Lung (tissue), 9 donors: ENCODE measurements at regions not wholly inside any gene's neighbourhood (a gene's known extent, or its start where the extent isn't known, plus 50 kb on each side); places are given as distances from the start of the nearest gene placed in this dataset.
"Not testable (repeated sequence)": the region's sequence is repeated elsewhere in the genome, so short reads cannot be mapped to it uniquely, and the experiment has no call there.

Experiments used
- ATAC-seq: fragments of 200-7000 bp; cut with Tn5 transposase; one replicate; pipeline ENCODE4 v1.9.1; 2020; ENCODE audit warnings: moderate number of reproducible peaks; ENCODE audit not compliant: insufficient read depth, low FRiP score
- DNase-seq, 3 donors: peaks; one replicate each; pipeline ENCODE4 v3.0.0-alpha.2; 2013 to 2017
- H3K27ac ChIP-seq, 2 donors: one replicate each; pipeline ENCODE4 v1.5.1; 2013; ENCODE audit warnings: mild to moderate bottlenecking in 2 of 2, moderate library complexity in 2 of 2, control low read depth in 1 of 2, inconsistent platforms in 1 of 2, low read depth in 1 of 2, low read length in 1 of 2
- H3K27me3 ChIP-seq, 3 donors: one replicate each; pipeline ENCODE4 v1.5.1; 2013; ENCODE audit warnings: low read length in 2 of 3; ENCODE audit not compliant: control insufficient read depth in 3 of 3, insufficient read depth in 3 of 3
- H3K36me3 ChIP-seq, 4 donors: one replicate each; pipeline ENCODE4 v1.5.1; 2013; ENCODE audit warnings: low read length in 4 of 4, mild to moderate bottlenecking in 1 of 4, moderate library complexity in 1 of 4; ENCODE audit not compliant: control insufficient read depth in 4 of 4, insufficient read depth in 4 of 4
- H3K4me1 ChIP-seq, 5 donors: one replicate each; pipeline ENCODE4 v1.5.1; 2013; ENCODE audit warnings: low read length in 5 of 5, mild to moderate bottlenecking in 2 of 5, moderate library complexity in 1 of 5; ENCODE audit not compliant: control insufficient read depth in 5 of 5, insufficient read depth in 5 of 5
- H3K4me3 ChIP-seq: one replicate; pipeline ENCODE4 v1.5.1; 2013; ENCODE audit warnings: mild to moderate bottlenecking, control low read depth, moderate library complexity
- H3K9ac ChIP-seq, 2 donors: one replicate each; pipeline ENCODE4 v1.5.1; 2013; ENCODE audit warnings: low read length in 2 of 2, control low read depth in 1 of 2; ENCODE audit not compliant: insufficient read depth in 1 of 2
- H3K9me3 ChIP-seq, 4 donors: one replicate each; pipeline ENCODE4 v1.5.1; 2013; ENCODE audit warnings: low read length in 3 of 4, mild to moderate bottlenecking in 1 of 4, moderate library complexity in 1 of 4; ENCODE audit not compliant: control insufficient read depth in 4 of 4, insufficient read depth in 3 of 4
- WGBS, 2 donors: extraction: QIAGEN DNeasy Blood & Tissue Kit; methylation state at CpG; one replicate each; pipeline ENCODE4 v1.1.7; 2013; 5-methylcytosine and 5-hydroxymethylcytosine counted together
- donor health status: Bipolar disorder and iron deficiency.
- donor health status: healthy.
- donor health status: DM: yes; HTN: yes; CAD: no.

DNA sequence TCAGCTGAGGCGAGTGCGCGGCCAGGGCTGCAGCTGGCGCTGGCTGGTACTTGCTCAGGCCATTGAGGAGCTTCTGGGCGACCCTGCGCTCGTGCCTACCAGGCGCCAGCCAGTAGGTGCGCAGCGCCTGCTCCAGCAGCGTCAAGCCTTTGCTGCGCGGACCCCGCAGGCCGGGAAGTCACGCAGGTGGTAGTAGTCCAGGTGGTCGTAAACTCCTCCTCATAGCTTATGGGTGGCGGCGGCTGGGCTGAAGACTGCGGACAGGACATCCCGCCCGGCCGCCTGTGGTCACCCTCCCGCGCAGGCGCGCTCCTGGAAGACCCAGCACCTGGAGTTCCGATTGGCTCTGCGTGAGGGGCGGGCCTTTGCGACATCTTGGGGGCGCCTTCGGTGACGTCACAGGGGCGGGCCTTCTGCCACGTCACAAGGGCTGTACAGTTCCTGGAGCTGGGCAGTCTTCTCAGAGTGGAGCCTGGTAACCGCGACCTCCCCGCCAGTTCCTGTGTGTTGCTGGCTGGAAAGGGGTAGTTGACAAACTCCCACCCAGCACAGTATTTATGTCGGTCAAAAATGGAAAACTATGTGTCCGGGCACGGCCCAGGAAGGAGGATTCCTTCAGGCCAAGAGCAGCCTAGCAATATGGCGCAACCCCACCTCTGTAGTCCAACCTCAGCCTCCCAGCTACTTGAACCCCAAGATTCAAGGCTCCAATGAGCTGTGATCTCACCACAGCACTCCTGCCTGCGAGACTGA lies 102.2 kb upstream of the VKORC1L1 start:
- ATAC-seq: peak; percentile 98
- peak overlapping the region; percentile 71 to 97 for H3K27ac ChIP-seq

DNA sequence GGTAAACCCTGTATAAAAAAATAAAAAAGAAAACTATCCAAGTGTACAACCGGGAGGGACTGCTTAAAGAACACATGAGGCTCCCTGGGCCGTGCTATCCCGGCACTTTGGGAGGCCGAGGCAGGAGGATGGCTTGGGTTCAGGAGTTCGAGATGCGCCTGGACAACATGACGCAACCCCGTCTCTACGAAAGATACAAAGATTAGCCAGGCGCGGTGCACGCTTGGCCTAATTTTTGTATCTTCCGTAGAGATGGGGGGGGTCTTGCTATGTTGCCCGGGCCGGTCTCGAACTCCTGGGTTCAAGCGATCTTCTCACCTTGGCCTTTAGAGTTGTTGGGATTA lies 101.7 kb upstream of the VKORC1L1 start:
- Histone ChIP-seq H3K27ac (peak overlapping the region; percentile 71 to 97), H3K9ac (peak overlapping the region in 1 of 2 donors; percentile 81)
- 93 to 96% methylated on average over 17 of the region's 17 CpGs for WGBS, 2 donors
- H3K27me3 ChIP-seq, H3K4me1 ChIP-seq, ATAC-seq, H3K4me3 ChIP-seq, H3K9me3 ChIP-seq, DNase-seq, H3K36me3 ChIP-seq: not testable (repeated sequence)

More for the DNA sequence above, 102.2 kb upstream of the VKORC1L1 start:
- H3K36me3 ChIP-seq, H3K4me1 ChIP-seq, H3K9me3 ChIP-seq, H3K27me3 ChIP-seq: not testable (repeated sequence)
- H3K9ac ChIP-seq: peak overlapping the region; percentile 81 to 85
- peak overlapping the region; percentile 89 for H3K4me3 ChIP-seq
- 3% methylated on average over 44 of the region's 44 CpGs for WGBS, 2 donors
- DNase-seq: peak; percentile 95 to 98 (median 96)

DNA sequence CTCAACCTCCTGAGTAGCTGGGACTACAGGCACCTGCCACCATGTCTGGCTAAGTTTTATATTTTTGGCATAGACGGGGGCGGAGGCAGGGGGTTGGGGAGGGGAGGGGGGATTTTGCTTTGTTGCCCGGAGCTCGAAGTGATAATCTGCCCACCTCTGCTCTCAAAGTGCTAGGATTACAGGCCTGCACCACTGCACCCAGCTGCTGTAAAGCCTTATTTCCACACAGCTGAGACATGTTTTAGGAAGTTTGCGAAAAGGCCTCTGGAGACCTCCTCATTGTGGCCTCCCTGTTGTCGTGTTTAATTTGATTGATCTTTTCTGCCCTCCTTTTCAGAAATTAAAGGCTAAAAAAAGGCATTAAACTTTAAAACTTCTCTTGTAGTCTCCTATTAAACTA lies 96.2 kb upstream of the VKORC1L1 start:
- 83 to 88% methylated on average over 6 of the region's 6 CpGs for WGBS, 2 donors
- not testable (repeated sequence) for DNase-seq

DNA sequence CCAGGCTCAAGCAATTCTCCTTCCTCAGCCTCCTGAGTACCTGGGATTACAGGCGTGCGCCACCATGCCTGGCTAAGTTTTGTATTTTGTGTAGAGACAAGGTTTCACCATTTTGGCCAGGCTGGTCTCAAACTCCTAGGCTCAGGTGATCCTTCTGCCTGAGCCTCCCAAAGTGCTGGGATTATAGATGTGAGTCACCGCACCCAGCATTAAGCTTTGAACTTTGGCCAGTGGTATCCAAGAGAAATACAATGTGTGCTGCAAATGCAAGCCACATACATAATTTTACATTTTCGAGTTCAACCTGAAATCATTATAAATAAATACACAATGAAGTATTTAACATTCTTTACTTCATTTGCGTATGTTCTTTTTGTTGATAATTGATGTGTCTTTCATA lies 82.9 kb upstream of the VKORC1L1 start:
- H3K9ac ChIP-seq, ATAC-seq, H3K4me1 ChIP-seq, H3K4me3 ChIP-seq, H3K9me3 ChIP-seq, H3K36me3 ChIP-seq, H3K27ac ChIP-seq, H3K27me3 ChIP-seq, DNase-seq: not testable (repeated sequence)
- WGBS, 2 donors: 93 to 97% methylated on average over 5 of the region's 5 CpGs

More for the DNA sequence above, 96.2 kb upstream of the VKORC1L1 start:
- not testable (repeated sequence) for H3K4me1 ChIP-seq, H3K36me3 ChIP-seq, H3K27me3 ChIP-seq, ATAC-seq, H3K4me3 ChIP-seq, H3K27ac ChIP-seq, H3K9me3 ChIP-seq, H3K9ac ChIP-seq

DNA sequence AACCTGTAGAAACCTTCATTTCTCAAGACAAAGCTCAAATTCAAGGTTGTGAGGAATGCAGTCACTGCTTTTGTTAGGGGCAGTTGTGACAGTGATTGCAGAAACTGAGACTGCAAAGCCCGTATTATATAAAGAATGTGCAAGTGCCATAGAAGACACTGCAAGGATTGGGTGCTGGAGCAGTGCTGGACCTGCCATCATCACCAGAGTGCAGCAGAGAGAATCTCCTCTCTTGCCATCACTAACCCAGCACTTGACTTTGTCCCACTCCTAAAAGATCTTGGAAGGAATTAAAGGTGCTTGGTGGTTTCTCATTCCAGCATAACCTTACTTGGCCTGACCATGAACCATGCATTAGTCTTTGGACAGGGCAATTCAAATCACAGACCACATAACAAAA lies 81.1 kb upstream of the VKORC1L1 start:
- H3K4me1 ChIP-seq, ATAC-seq, H3K9me3 ChIP-seq, H3K27me3 ChIP-seq, H3K9ac ChIP-seq, DNase-seq, H3K27ac ChIP-seq, H3K4me3 ChIP-seq, H3K36me3 ChIP-seq: not testable (repeated sequence)
- WGBS, 2 donors: 68 to 70% methylated on average over 1 of the region's 1 CpG

DNA sequence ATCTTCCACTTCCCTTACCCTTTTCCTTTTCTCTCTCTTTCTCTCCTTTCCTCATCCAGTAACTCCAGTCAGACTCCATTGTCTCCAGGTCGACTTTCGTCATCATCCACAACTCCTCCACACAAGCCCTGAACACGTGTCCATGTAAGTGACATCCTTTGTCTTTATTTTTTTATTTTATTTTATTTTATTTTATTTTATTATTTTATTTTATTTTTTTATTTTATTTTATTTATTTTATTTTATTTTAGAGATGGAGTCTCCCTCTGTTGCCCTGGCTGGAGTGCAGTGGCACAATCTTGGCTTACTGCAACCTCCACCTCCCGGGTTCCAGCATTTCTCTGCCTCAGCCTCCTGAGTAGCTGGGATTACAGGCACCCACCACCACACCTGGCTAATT lies 80.1 kb upstream of the VKORC1L1 start:
- H3K36me3 ChIP-seq, ATAC-seq, H3K4me3 ChIP-seq, H3K27ac ChIP-seq, H3K9me3 ChIP-seq, H3K9ac ChIP-seq, H3K27me3 ChIP-seq, H3K4me1 ChIP-seq, DNase-seq: not testable (repeated sequence)
- WGBS, 2 donors: 93 to 97% methylated on average over 4 of the region's 4 CpGs

DNA sequence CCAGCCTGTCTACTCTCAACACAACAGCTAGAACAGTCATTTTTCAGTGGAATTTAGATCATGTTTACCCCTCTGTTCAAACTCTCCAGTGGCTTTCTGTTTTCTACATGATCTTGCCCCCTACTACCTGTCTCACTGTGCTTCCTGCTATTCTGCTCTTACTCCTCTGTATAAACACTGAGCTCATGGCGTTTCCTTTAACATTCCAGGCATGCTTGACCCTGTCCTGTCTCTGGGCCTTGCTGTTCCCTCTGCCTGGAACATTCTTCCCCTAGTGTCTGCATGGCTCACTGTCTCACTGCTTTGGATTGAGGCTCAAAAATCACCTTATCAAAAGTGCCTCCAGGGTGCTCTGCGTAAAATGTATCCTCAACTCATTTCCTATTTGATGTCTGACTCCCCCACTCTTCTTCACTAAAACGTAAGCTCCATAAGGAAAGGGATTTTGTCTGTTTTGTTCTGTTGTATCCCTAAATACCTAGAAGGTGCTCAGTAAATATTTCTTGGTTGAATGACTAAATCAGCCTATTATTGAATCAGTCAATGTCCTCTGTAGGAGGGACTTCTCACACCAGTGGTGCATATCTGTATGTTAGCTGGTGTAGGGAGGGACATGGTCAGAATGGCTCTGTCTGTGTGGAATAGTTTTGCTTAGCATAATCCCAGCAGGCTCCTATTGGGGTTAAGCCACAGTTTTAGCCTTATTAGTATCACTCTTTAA lies 78.0 kb upstream of the VKORC1L1 start:
- ATAC-seq, H3K4me1 ChIP-seq, H3K9ac ChIP-seq, H3K4me3 ChIP-seq, H3K27me3 ChIP-seq, DNase-seq, H3K9me3 ChIP-seq, H3K36me3 ChIP-seq, H3K27ac ChIP-seq: not testable (repeated sequence)
- WGBS, 2 donors: 66 to 75% methylated on average over 3 of the region's 3 CpGs

DNA sequence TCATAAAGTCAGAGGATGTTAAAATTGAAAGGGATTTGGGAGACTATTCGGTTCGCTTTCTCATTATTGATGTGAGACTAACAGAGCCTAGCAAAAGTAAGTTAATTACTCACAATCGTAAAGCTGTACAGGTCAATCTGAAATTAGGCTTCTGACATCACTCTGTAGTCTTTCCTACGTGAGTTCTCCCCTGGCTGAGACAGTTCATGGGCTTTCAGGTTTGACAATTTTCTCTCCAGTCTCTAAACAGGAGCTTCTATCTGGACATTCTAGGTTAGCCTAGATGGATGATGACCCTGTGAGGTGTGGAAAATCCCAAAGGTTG lies 77.5 kb upstream of the VKORC1L1 start:
- H3K9ac ChIP-seq, H3K4me3 ChIP-seq, H3K9me3 ChIP-seq, DNase-seq, H3K4me1 ChIP-seq, ATAC-seq, H3K36me3 ChIP-seq, H3K27me3 ChIP-seq, H3K27ac ChIP-seq: not testable (repeated sequence)
- 89 to 92% methylated on average over 4 of the region's 4 CpGs for WGBS, 2 donors
